ENCODE measurements at regions not wholly inside any gene's neighbourhood (a gene's known extent, or its start where the extent isn't known, plus 50 kb on each side); places are given as distances from the start of the nearest gene placed in this dataset.

DNA sequence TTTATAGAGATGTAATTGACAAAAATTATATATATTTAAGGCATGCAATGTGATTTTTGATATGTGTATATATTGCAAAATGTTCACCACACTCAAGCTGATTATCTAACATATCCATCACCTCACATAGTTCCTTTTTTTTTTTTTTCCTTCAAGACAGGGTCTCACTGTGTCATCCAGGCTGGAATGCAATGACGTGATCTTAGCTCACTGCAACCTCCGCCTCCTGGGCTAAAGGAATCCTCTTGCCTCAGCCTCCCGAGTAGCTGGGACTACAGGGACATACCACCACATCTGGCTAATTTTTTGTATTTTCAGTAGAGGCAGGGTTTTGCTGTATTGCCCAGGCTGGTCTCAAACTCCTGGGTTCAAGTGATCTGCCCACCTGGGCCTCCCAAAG, 65.1 kb upstream of the SLC35C1 start:
- TF ChIP-seq POU5F1 (IDR thresholded peaks at IDR 0.05; ENCODE audit: low read depth, low read length) (no peak), BCL11A (IDR thresholded peaks at IDR 0.05; ENCODE audit: low read depth in 2 of 2, low read length in 2 of 2) (no peak), KDM4A (IDR thresholded peaks at IDR 0.05; ENCODE audit: low read depth, low read length, severe bottlenecking) (no peak), EGR1 (IDR thresholded peaks at IDR 0.05; ENCODE audit: borderline replicate concordance, low read depth, low read length) (no peak), MAX (IDR thresholded peaks at IDR 0.05) (no peak), SUZ12 (IDR thresholded peaks at IDR 0.05; ENCODE audit: low read length) (no peak), ASH2L (IDR thresholded peaks at IDR 0.05; ENCODE audit: low read length) (no peak), GTF2F1 (IDR thresholded peaks at IDR 0.05; ENCODE audit: borderline replicate concordance, low read depth, low read length) (no peak), CBX5 (IDR thresholded peaks at IDR 0.05; ENCODE audit: low read depth, low read length) (no peak), TEAD4 (IDR thresholded peaks at IDR 0.05; ENCODE audit: low read depth, low read length) (no peak), CHD2 (IDR thresholded peaks at IDR 0.05; ENCODE audit: low read length) (no peak), PHF8 (conservative IDR thresholded peaks at IDR 0.05; ENCODE audit: low read depth, low read length) (no peak)
- Histone ChIP-seq H4K5ac (ENCODE audit: insufficient read length, low read depth, low read length) (no peak overlapping the region), H3K79me1 (ENCODE audit: low read depth, low read length) (no peaks in the 10 kb centered on the region), H3K27me3 (replicated peaks in 1 of 4; ENCODE audit: control insufficient read depth in 3 of 4, extremely low read depth in 1 of 4, insufficient read depth in 3 of 4, low read length in 3 of 4) (no peaks in the 10 kb centered on the region; a peak in 1 of 7 replicates), H2BK12ac (ENCODE audit: low read depth, low read length) (no peak overlapping the region), H4K8ac (ENCODE audit: extremely low read depth, insufficient read depth, low read length) (no peak overlapping the region), H3K23ac (ENCODE audit: insufficient read length) (no peak overlapping the region), H3K4me1 (replicated peaks in 1 of 4; ENCODE audit: control insufficient read depth in 3 of 4, insufficient read depth in 4 of 4, low read length in 3 of 4) (peaks cover 0 to 8% (median 0%) of the 10 kb centered on the region in 4 experiments; a peak in 2 of 7 replicates), H3K23me2 (ENCODE audit: low read depth, low read length) (no peaks in the 10 kb centered on the region), H4K91ac (replicated peaks; ENCODE audit: insufficient read length, low read length) (no peak overlapping the region), H3K36me3 (ENCODE audit: control insufficient read depth in 2 of 4, insufficient read depth in 4 of 4, low read length in 3 of 4) (no peaks in the 10 kb centered on the region), H4K20me1 (replicated peaks in 1 of 2; ENCODE audit: control insufficient read depth in 1 of 2, insufficient read depth in 2 of 2, low read length in 2 of 2) (no peaks in the 10 kb centered on the region), H2BK20ac (ENCODE audit: low read length) (no peak overlapping the region), H3K14ac (ENCODE audit: insufficient read length) (no peak overlapping the region), H3K18ac (ENCODE audit: extremely low read depth, low read length) (no peak overlapping the region), H2AK5ac (ENCODE audit: low read depth, low read length) (no peak overlapping the region), H3K79me2 (ENCODE audit: control insufficient read depth in 1 of 2, insufficient read depth in 2 of 2, low read length in 2 of 2) (no peaks in the 10 kb centered on the region), H3K9ac (replicated peaks in 1 of 4; ENCODE audit: extremely low read depth in 1 of 4, low read depth in 3 of 4, low read length in 3 of 4) (no peak overlapping the region), H3K27ac (ENCODE audit: low read depth, low read length) (no peak overlapping the region), H3K4me3 (ENCODE audit: extremely low read depth in 1 of 4, insufficient read depth in 2 of 4, low read depth in 3 of 4, low read length in 4 of 4) (no peak overlapping the region), H3K56ac (replicated peaks; ENCODE audit: insufficient read length, low read depth, low read length) (no peak overlapping the region), H2AFZ (ENCODE audit: low read length) (no peak overlapping the region), H3K4me2 (ENCODE audit: insufficient read depth in 1 of 2, low read depth in 2 of 2, low read length in 2 of 2) (no peak overlapping the region), H2BK5ac (ENCODE audit: low read depth, low read length) (no peak overlapping the region), H2BK15ac (ENCODE audit: low read length) (no peak overlapping the region), H3K4ac (replicated peaks; ENCODE audit: insufficient read length, low read depth, low read length) (no peak overlapping the region), H2BK120ac (replicated peaks; ENCODE audit: low read depth, low read length) (no peak overlapping the region), H3K9me3 (ENCODE audit: insufficient read depth in 2 of 2, low read depth in 1 of 2, low read length in 1 of 2) (peaks cover 0 to 4% of the 10 kb centered on the region in 2 experiments; a peak in 2 of 4 replicates)
- CTCF ChIA-PET (ENCODE audit: partially characterized antibody) = interaction anchor here (0.6 to 1.3 kb wide), 3 partner anchors 31 to 1217 kb away, joined by 3 read pairs; no protein-coding TSS in a partner anchor
- POLR2A ChIA-PET (ENCODE audit: partially characterized antibody) = no interaction called here
- no peak for FAIRE-seq
- 85% methylated on average over 3 of the region's 3 CpGs; no CpG with 5 or more reads in 1 of the 2 experiments for WGBS, 2 experiments (ENCODE audit: extremely low coverage in 1 of 2, insufficient coverage in 1 of 2, insufficient read length in 1 of 2, insufficient replicate concordance in 2 of 2, low coverage in 1 of 2, low lambda C conversion rate in 2 of 2, missing lambda C conversion rate in 1 of 2)
- no peak for DNase-seq (ENCODE audit: low read depth in 1 of 2, low spot score in 2 of 2)
